ENCODE measurements at regions not wholly inside any gene's neighbourhood (a gene's known extent, or its start where the extent isn't known, plus 50 kb on each side); places are given as distances from the start of the nearest gene placed in this dataset.

- TF ChIP-seq ZFP37 (tag by site-specific recombination; IDR thresholded peaks at IDR 0.05) (peak; percentile 41; the same call in 1 of the 2 replicates), ZNF169 (tag by site-specific recombination; IDR thresholded peaks at IDR 0.05) (no peak), YY2 (tag by site-specific recombination; IDR thresholded peaks at IDR 0.05) (no peak), ZBTB1 (tag by site-specific recombination; IDR thresholded peaks at IDR 0.05) (peak; percentile 67; the same call in 1 of the 2 replicates), ZNF776 (tag by site-specific recombination; IDR thresholded peaks at IDR 0.05; ENCODE audit: borderline replicate concordance) (no peak), GLI4 (tag by site-specific recombination; IDR thresholded peaks at IDR 0.05) (no peak), ZNF174 (tag by site-specific recombination; IDR thresholded peaks at IDR 0.05) (no peak), PRDM1 (tag by site-specific recombination; IDR thresholded peaks at IDR 0.05) (no peak), ZNF280C (tag by site-specific recombination; IDR thresholded peaks at IDR 0.05) (no peak), ZNF18 (tag by site-specific recombination; IDR thresholded peaks at IDR 0.05) (peak; percentile 76), ZNF2 (tag by site-specific recombination; IDR thresholded peaks at IDR 0.05) (peak; percentile 76; the same call in 1 of the 2 replicates), ZBTB44 (tag by site-specific recombination; IDR thresholded peaks at IDR 0.05) (peak; percentile 75), SP2 (tag by site-specific recombination; IDR thresholded peaks at IDR 0.05) (no peak), REST (tag by site-specific recombination; IDR thresholded peaks at IDR 0.05) (peak; percentile 43; the same call in 1 of the 2 replicates), ZNF223 (tag by site-specific recombination; IDR thresholded peaks at IDR 0.05) (no peak), KLF7 (tag by site-specific recombination; IDR thresholded peaks at IDR 0.05; ENCODE audit: borderline replicate concordance) (peak; percentile 49; the same call in 1 of the 2 replicates), ZNF707 (tag by site-specific recombination; IDR thresholded peaks at IDR 0.05) (no peak), ZNF791 (tag by site-specific recombination; IDR thresholded peaks at IDR 0.05) (no peak), ZNF16 (tag by site-specific recombination; IDR thresholded peaks at IDR 0.05; ENCODE audit: low read depth) (no peak), ZFP3 (tag by site-specific recombination; IDR thresholded peaks at IDR 0.05; ENCODE audit: low read depth) (no peak), EGR2 (tag by site-specific recombination; IDR thresholded peaks at IDR 0.05; ENCODE audit: low read depth) (no peak), KLF9 (tag by site-specific recombination; IDR thresholded peaks at IDR 0.05; ENCODE audit: low read depth) (no peak), PBX3 (CRISPR knock-in tag; IDR thresholded peaks at IDR 0.05) (no peak), ZNF777 (tag by site-specific recombination; IDR thresholded peaks at IDR 0.05; ENCODE audit: borderline replicate concordance) (no peak), ZNF555 (tag by site-specific recombination; conservative IDR thresholded peaks at IDR 0.05) (no peak), ATF2 (tag by site-specific recombination; IDR thresholded peaks at IDR 0.05; ENCODE audit: low read depth) (peak; percentile 44; the same call in 1 of the 2 replicates), ZNF561 (tag by site-specific recombination; IDR thresholded peaks at IDR 0.05; ENCODE audit: borderline replicate concordance) (peak; percentile 34; the same call in 1 of the 2 replicates)
These were observed 72.9 kb upstream of the CAV2 start (continued) for GRCh38 chr7:116426428-116427156.
